ENCODE measurements at regions not wholly inside any gene's neighbourhood (a gene's known extent, or its start where the extent isn't known, plus 50 kb on each side); places are given as distances from the start of the nearest gene placed in this dataset.

DNA sequence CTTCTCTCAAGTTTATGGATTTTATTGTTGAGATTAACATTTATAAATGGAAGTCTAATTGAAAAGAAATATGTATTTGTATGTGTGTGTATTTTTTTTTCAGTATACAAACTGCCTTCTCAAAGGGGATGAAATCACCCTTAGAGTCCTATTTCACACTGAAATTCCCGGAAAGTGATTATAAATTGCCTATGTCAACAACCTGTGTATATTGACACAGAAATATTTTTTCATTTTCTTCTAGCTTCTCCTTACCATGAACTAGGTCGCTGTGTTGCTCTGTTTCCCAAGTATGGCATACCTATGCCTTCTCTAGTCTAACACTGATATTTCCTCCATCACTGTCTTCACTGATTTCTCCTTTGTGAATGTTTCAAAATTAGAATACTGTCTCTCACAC is 444.0 kb upstream of the AZI2 start:
- DNase-seq (ENCODE audit: low read depth in 4 of 4, low spot score in 3 of 4) = no peak

DNA sequence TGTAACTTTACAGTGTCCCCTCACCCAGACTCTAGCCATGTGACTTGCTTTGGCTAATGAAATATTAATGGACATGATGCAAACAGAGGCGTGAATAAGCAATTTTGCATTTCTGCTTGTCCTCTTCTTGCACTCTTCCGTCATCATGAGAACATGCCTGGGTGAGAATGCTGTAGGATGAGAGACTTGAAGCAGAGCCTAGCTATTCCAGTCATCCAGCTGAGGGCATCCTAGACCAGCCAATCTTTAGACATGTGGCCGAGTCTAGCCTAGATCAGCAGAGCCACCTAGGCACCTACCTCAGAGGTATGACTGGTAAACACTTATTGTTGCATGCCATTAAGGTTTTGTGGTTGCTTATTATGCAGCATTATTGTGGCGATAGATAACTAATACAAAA is 450.5 kb upstream of the AZI2 start:
- DNase-seq (ENCODE audit: low read depth in 4 of 4, low spot score in 3 of 4) = no peak

DNA sequence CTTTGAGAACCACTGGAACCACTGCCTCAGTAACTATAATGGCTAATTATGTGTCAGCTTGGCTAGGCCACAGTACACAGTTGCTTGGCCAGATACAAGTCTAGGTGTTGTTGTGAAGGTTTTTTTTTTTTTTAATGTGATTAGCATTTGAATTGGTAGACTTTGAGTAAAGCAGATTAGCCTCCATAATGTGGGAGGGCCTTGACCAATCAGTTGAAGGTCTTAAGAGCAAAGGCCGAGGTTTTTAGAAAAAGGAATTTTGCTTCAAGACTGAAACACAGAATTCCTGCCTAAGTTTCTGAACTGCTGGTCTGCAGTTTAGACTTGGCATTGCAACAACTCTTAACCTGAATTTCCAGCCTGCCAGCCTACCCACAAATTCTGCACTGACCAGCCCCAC is 451.6 kb upstream of the AZI2 start:
- no peak for DNase-seq (ENCODE audit: low read depth in 4 of 4, low spot score in 3 of 4)

DNA sequence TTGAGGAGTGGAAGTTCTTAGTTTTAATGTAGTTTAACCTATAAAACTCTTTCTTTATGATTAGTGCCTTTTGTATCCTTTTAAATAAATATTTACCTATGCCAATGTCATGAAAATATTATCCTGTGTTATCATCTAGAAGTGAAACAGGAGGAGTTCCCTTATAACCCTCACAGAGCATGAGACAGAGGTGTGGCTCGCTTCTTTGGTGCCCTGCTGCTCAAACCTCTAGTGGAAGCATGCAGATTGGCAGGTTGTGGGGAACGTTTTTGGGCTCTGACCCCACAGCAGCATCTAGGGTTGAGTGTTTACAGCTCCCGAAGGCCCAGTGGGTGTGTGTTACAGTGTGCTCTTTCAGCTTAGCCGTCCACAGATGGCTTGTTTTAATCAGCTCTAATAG is 459.4 kb upstream of the AZI2 start:
- DNase-seq (ENCODE audit: low read depth in 4 of 4, low spot score in 3 of 4) = no peak

DNA sequence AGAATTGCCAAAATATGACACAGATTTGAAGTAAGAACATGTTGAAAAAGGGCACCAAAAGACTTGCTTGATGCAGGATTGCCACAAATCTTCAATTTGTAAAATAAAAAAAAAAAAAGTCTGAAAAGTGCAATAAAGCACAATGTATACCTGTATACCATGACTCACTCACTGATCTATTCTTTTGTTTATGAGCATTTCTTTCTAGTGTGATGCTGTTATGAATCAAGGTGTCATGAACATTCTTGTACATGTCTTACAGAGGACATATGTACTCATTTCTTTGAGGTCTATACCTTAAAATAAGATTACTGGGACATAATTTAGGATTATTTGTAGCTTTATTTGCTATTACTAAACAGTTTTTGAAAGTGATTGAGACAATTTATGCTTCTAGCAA is 464.9 kb upstream of the RBMS3 start:
- no peak for DNase-seq (ENCODE audit: low read depth in 4 of 4, low spot score in 3 of 4)

DNA sequence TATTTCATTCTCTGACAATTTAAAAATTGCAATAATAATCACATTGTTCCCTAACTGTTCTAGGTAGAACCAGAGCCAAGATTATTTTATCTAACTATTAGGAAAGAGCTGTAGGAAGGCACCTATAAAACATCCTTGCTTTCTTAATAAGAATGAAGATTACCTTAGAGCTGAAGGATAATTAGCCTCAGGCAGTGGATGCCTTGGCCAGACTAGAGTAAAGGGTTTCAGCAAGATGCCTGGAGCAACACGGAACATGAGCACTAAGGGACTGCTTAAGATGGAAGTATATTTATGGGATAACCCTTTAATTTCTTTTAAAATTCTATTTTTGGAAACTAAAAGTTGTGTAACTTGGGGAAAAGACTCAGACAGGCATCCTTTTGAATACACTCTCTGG is 456.6 kb upstream of the RBMS3 start:
- no peak for DNase-seq (ENCODE audit: low read depth in 4 of 4, low spot score in 3 of 4)

DNA sequence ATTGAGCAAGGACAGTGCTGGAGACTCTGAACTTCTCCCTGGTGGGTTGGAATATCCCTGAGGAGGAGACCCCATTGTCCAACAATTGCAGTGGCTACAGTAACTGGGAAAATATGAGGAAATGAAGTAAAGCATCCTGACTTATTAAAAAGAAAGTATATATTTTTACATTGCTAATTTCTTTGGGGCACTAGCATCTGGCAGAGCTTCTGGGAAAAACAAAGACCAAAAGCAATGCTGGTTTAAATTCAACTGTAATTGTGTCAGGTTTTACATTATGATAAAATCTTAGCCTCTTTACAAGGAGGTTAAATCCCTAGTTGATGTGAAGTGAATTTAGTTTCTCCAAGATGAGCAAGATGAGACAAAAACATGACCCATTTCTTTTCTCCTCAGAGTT is 454.0 kb upstream of the RBMS3 start:
- no peak for DNase-seq (ENCODE audit: low read depth in 4 of 4, low spot score in 3 of 4)

DNA sequence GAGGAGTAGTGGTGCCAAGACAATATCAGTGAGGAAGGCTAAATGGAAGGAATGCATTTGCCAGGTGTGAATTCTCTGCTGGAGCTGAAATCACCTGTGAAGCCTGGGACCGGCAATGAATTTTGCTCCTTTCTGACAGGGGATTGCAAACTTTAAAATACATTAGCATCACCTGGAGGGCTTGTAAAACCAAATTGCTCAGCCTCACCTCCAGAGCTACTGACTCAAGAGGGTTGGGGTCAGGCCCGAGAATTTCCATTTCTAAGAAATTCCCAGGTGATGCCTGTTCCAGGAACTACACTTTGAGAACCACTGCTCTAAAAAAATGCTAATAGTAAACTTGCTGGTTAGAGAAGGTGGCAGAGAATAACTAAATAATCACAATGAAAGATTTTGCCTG is 445.6 kb upstream of the RBMS3 start:
- no peak for DNase-seq (ENCODE audit: low read depth in 4 of 4, low spot score in 3 of 4)

DNA sequence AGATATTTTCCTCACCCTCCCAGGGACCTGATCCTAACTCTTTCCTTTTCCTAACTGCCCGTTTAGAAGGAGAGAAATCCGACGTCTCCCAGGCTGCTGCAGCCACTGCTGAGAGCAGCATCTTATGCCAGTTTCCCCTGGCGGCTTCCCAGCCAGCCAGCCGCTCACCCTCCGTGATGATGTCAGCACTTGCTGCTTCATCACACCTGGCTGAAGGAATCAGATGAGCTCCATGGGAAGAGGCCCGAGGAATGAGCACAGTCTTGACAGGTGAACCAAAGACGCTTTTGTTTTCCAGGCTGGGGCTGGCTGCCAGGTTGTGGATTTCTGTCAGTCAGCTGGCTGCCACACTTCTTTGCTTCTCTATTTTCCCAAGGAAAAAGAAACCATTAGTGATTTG is 445.1 kb upstream of the RBMS3 start:
- peak in 1 of 4 donors; percentile 5 for DNase-seq (ENCODE audit: low read depth in 4 of 4, low spot score in 3 of 4)

DNA sequence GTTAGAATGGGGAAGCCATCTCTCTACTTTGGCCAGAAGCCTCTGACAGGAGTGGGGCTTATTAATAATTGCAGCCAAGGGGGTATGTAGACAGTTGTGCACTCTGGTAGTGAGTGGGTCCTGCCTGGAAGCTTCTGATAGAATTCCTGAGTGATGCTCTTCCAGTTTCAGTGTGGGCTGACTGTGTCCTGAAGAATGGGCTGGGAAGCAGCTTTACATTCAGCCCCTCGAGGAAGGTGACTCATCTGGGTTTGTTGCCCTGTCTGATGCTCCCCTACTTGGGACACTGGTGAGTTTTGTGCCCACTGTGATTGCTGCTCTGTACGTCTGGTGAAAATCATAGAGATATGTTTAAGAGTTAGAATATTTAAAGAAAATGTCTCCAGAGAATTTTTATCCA is 444.7 kb upstream of the RBMS3 start:
- DNase-seq (ENCODE audit: low read depth in 4 of 4, low spot score in 3 of 4) = no peak

DNA sequence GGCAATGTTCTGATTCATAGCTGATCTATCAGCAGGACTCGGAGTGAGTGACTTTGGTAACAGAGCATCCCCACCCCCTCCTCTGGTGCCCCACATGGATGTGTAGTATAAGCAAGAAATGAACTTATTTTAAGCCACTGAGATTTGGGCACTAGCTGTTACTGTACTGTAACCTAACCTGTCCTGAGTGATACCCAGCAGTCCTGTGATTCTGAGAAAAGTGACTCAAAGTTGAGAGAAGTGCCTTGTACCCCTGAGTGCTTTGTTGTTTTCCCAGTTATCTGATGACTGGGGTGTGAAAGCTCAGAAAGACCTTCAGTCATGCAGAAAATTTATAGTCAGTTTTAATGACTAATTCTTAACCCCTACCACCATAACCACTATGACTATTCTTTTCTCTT is 439.9 kb upstream of the RBMS3 start:
- no peak for DNase-seq (ENCODE audit: low read depth in 4 of 4, low spot score in 3 of 4)

DNA sequence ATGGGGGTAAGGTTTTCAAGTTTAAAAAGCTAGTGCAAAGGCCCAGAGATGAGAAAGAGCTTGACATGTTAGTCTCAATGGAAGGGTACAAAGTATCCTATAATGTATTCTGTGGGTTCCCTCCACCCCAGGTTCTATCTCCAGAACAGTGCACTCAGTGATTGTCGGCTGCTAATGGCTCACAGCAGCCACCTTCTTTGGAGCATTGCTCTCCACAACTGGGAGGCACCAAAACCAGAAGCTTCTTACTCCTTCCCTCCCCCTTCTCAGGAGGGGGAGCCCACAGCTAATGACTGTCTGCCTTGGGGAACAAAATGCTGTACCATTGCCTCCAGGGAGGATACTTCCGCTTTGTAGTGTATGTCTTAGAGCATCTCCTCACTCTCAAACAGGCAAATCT is 439.4 kb upstream of the RBMS3 start:
- DNase-seq (ENCODE audit: low read depth in 4 of 4, low spot score in 3 of 4) = no peak

DNA sequence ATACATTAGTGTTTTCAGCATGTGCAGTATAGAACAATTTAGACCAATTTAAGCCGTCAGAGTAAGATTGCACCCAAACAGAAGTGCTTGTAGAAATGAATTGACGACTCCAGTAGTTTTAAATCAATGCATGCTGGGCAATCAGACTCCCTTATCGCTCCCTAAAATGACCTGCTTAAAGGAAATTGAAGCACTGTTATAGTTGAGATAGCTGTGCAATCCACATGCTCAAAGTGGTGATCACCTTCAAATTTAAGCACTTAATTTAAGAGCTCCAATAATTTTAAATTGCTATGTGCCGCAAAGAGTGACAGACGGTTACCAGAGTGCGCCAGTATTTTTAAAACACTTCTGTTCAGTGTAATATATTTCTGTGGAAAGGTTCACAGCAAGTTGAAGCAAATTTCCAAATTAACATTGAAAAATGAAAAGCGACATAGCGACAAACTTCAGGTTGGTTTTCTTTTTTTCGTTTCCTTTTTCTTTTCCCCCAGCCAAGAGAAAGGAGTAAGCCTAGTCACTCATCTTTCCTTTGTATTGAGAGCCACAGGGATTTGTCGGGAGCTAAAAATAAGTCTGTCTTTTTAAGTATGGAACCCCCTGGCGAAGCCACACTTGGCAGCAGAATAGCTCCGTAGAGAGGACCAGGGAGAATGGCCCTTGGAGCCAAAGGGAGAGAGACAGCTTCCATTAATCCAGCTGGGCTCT is 436.4 kb upstream of the RBMS3 start:
- no peak for DNase-seq (ENCODE audit: low read depth in 4 of 4, low spot score in 3 of 4)

DNA sequence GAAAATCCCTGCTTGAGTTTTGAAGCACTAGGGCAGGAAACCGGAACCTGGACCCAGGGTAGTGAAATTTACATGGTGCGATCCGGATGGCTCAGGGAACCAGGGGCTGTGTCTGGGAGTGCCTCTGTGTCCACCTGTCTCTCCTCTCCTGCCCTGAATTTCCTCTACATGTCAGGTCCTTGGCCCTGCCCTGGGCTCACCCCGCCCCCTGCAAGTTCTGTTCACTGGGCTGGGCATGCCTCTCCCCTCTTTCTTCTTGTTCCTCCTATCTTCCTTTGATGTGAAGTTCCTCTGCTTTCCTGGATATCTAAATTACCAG is 435.9 kb upstream of the RBMS3 start:
- no peak for DNase-seq (ENCODE audit: low read depth in 4 of 4, low spot score in 3 of 4)

DNA sequence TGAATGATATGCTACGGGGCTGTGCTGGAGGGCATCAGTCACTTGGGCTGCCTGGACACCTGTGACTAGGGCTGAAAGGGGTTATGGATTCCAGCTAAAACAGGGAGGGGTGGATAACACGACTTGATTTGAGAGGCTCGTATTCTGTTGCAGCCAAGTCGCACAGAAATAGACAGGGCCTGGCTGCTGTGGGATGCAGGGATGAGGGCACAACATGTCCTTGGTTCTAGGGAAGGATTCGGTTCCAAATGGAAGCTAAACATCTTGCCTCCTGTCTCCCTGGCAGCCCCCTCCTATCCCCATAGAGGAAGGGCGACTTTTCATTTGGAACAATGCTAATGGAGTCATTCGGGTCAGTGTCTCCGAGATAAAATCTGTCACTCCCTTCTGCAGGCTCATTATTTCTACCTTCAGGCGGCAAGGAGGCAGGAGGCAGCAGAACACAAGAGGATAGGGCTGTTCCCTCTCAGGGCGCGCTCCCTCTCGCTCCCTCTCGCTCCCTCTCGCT is 433.8 kb upstream of the RBMS3 start:
- no peak for DNase-seq (ENCODE audit: low read depth in 4 of 4, low spot score in 3 of 4)

DNA sequence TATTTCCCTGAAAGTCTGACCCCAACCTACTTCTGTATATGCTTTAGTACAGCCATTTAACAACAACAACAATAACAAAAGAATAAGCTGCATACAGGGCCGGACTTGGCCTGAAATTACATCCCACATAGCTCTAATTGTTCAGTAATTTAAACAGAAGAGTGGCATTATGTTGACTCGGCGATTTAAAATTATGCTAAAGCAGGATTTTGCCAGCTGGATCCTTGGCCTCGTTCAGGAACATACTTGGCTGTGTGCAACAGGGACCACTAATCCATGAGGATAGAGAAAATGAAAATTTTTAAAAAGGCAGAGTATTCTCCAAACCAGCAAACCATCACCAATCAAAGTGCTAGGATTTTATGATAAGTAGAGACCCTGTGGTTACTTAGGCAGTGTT is 433.1 kb upstream of the RBMS3 start:
- DNase-seq (ENCODE audit: low read depth in 4 of 4, low spot score in 3 of 4) = no peak

DNA sequence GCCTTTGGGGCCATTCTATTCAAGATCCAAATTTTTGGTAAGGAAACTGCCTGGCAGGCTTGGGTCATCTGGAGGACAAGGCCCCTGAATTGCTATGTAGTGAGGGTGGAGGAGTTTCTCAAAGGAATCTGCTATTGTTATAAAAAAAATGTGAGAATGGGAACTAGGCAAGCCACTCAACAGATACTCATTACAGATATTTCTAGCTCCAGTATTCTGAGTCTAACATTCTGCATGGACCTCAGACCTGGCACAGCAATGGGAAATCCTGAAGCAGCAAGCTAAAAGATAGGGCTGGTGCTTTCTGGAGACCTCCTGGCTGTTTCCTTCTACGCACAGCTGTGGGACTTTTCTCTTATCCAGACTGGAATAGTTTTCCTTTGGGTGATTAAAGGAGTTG is 430.7 kb upstream of the RBMS3 start:
- DNase-seq (ENCODE audit: low read depth in 4 of 4, low spot score in 3 of 4) = no peak

DNA sequence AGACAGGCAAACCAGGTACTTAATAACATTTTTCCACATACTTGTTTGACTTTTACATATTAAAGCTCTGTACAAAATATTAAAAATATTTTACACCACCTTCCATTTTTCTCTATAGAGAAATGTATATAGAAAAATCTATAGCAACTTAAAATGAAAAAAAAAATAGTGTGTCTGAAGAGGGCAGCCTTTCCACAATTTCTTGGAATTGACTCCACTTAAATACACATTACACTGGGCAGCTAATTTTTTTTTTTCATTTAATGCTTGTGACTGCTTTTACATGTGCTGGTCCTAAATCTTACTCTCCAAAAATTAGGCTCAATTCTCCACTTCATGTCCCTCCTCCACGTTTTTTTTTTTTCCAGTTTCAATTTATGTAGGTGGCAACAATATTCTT is 427.0 kb upstream of the RBMS3 start:
- DNase-seq (ENCODE audit: low read depth in 4 of 4, low spot score in 3 of 4) = no peak

DNA sequence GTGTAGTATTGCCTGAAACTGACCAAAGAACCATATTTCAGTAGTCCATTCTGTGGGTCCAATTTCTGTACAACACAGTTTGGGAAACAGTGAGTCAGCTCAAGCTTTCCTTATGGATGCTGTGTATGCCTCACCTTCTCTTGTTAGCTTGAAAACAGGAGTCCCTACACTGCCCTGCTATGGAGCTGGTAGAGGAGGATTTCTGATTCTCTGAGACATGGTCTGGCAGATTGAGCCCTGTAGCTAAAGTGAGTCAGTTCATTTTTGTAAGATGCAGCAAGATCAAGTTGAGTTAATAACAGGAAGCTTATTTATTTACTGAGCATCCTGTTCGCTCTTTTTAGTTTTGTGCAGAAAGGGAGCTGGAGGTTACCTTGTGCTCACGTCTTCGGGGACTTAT is 424.1 kb upstream of the RBMS3 start:
- DNase-seq (ENCODE audit: low read depth in 4 of 4, low spot score in 3 of 4) = no peak

DNA sequence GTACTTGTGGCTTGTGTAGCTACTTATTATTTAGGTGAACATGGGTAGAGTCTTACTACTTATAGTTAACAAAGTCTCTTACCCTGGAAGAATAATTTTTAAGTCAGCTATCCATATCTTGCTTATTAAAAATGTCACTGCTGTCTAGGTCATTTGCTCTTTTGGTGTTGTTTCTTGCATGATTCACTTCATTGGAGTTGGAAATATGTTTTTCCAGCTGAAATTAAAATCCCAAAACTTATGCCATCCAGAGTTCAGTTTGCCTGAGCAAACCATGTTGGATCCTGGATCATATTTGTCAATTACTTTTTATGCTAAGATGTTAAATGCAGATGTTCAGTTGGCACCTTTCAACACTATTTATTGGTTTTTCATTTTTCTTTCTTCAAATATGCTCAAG is 421.0 kb upstream of the RBMS3 start:
- DNase-seq (ENCODE audit: low read depth in 4 of 4, low spot score in 3 of 4) = no peak

DNA sequence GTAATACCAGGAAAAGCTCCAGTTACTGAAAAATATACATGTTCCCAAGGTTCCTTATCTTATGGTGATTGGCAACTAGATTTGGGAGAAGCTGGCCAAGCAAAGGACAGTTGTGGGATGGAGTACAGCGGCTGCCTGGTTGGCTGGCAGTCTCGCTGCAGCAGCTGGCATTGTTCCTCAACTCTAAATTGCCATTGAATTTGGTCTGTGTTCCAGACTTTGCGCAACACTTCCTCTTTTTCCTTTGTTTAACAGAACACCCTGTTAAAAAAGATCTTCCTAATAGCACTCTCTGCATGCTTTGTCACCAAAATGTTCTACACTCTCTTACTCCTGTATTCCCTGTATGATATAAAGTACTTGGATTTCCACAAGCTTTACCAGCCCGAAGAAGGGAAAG is 420.6 kb upstream of the RBMS3 start:
- DNase-seq (ENCODE audit: low read depth in 4 of 4, low spot score in 3 of 4) = no peak

DNA sequence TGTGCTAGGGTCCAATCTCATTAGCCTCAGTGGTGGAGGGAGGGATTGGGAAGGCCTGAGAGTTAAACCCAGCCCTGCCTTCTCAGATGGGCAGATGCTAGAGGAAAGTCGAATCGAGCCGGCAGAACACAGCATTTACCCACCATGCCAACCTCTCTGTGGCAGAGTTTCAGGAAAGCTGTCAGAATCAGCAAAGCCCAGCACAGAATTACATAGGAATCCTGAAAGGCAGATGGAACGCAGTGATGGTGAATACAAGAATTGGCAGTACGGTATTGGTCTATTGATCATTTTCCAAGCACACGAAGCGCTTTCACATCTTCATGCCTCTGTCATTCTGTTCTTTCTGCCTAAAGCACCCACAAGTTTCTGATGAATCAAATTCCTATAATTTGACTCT is 417.7 kb upstream of the RBMS3 start:
- no peak for DNase-seq (ENCODE audit: low read depth in 4 of 4, low spot score in 3 of 4)

DNA sequence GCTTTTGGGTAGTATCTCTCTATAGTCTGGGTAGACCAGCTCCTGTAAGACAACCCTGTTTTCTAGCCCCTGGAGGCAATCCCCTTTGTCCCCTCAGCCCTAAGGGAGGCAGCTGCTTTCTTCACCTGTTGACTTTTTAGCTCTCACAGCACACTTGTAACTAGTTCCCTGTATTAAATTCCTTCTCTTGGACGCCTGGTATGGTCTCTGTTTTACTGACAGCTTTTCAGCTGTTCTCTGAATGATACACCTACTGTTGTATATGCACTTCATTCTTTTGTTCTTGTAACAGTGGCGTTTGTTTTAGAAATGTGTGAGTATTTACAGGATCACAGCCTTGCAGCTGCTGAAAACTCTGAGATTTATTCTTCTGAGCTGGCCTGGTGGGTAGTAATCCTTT is 413.0 kb upstream of the RBMS3 start:
- no peak for DNase-seq (ENCODE audit: low read depth in 4 of 4, low spot score in 3 of 4)

Measured in left renal pelvis (tissue), 4 donors.